ENCODE measurements at regions not wholly inside any gene's neighbourhood (a gene's known extent, or its start where the extent isn't known, plus 50 kb on each side); places are given as distances from the start of the nearest gene placed in this dataset.
"Not testable (repeated sequence)": the region's sequence is repeated elsewhere in the genome, so short reads cannot be mapped to it uniquely, and the experiment has no call there.

DNA sequence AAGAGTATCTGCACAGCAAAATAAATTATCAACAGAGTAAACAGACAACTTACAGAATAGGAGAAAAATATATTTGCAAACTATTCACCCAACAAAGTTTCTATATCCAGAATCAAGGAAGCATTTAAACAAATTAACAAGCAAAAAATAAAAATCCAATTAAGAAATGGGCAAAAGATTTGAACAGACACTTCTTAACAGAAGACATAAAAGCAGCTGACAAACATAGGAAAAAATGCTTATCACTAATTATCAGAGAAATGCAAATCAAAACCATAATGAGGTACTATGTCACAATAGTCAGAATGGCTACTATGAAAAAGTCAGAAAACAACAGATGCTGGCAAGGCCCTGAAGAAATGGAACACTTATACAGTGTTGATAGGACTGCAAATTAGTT lies 434.2 kb upstream of the ADGRB3 start:
- no peaks in the 10 kb centered on the region for H3K27me3 Mint-ChIP-seq (ENCODE audit: low read depth)
- no peaks in the 10 kb centered on the region for H3K4me1 Mint-ChIP-seq (ENCODE audit: low read depth)
- H3K27ac Mint-ChIP-seq = no peak overlapping the region
- intact Hi-C loops (cut with micrococcal nuclease) = no loop called here
- H3K9me3 Mint-ChIP-seq = peaks cover 9% of the 10 kb centered on the region
- no peak overlapping the region for H3K4me3 Mint-ChIP-seq (ENCODE audit: low read depth)
- H3K36me3 Mint-ChIP-seq (ENCODE audit: low read depth) = no peaks in the 10 kb centered on the region
- DNase-seq (ENCODE audit: low spot score) = no peak

- intact Hi-C loops (cut with micrococcal nuclease) = no loop called here
- Mint-ChIP-seq H3K27me3 (ENCODE audit: low read depth) (no peaks in the 10 kb centered on the region), H3K9me3 (peaks cover 6% of the 10 kb centered on the region), H3K4me3 (ENCODE audit: low read depth) (no peak overlapping the region), H3K36me3 (ENCODE audit: low read depth) (no peaks in the 10 kb centered on the region), H3K4me1 (ENCODE audit: low read depth) (no peaks in the 10 kb centered on the region), H3K27ac (no peak overlapping the region)
- DNase-seq (ENCODE audit: low spot score) = no peak
These were observed 437.7 kb upstream of the ADGRB3 start for GRCh38 chr6:68197356-68197755.

- H3K36me3 Mint-ChIP-seq (ENCODE audit: low read depth) = no peaks in the 10 kb centered on the region
- peaks cover 6% of the 10 kb centered on the region for H3K9me3 Mint-ChIP-seq
- H3K27ac Mint-ChIP-seq = no peak overlapping the region
- no peaks in the 10 kb centered on the region for H3K27me3 Mint-ChIP-seq (ENCODE audit: low read depth)
- no peaks in the 10 kb centered on the region for H3K4me1 Mint-ChIP-seq (ENCODE audit: low read depth)
- intact Hi-C loops (cut with micrococcal nuclease) = no loop called here
- no peak overlapping the region for H3K4me3 Mint-ChIP-seq (ENCODE audit: low read depth)
- no peak for DNase-seq (ENCODE audit: low spot score)
These were observed 438.4 kb upstream of the ADGRB3 start for GRCh38 chr6:68196645-68197044.

- H3K4me1 Mint-ChIP-seq (ENCODE audit: low read depth); H3K27ac Mint-ChIP-seq; H3K9me3 Mint-ChIP-seq; H3K27me3 Mint-ChIP-seq (ENCODE audit: low read depth); H3K36me3 Mint-ChIP-seq (ENCODE audit: low read depth); DNase-seq (ENCODE audit: low spot score); intact Hi-C loops (cut with micrococcal nuclease); H3K4me3 Mint-ChIP-seq (ENCODE audit: low read depth): not testable (repeated sequence)
These were observed 439.3 kb upstream of the ADGRB3 start for GRCh38 chr6:68195753-68196152.

- Mint-ChIP-seq H3K4me1 (ENCODE audit: low read depth) (no peaks in the 10 kb centered on the region), H3K4me3 (ENCODE audit: low read depth) (no peak overlapping the region), H3K27me3 (ENCODE audit: low read depth) (no peaks in the 10 kb centered on the region), H3K9me3 (peaks cover 6% of the 10 kb centered on the region), H3K27ac (no peak overlapping the region), H3K36me3 (ENCODE audit: low read depth) (no peaks in the 10 kb centered on the region)
- no peak for DNase-seq (ENCODE audit: low spot score)
- intact Hi-C loops (cut with micrococcal nuclease) = no loop called here
These were observed 440.1 kb upstream of the ADGRB3 start for GRCh38 chr6:68194846-68195478.

GRCh38 chr6:68192988-68193387 lies 442.1 kb upstream of the ADGRB3 start:
- Mint-ChIP-seq H3K27me3 (ENCODE audit: low read depth) (no peaks in the 10 kb centered on the region), H3K27ac (no peak overlapping the region), H3K9me3 (no peaks in the 10 kb centered on the region), H3K4me3 (ENCODE audit: low read depth) (no peak overlapping the region), H3K4me1 (ENCODE audit: low read depth) (no peaks in the 10 kb centered on the region), H3K36me3 (ENCODE audit: low read depth) (no peaks in the 10 kb centered on the region)
- DNase-seq (ENCODE audit: low spot score) = no peak
- intact Hi-C loops (cut with micrococcal nuclease) = no loop called here

- Mint-ChIP-seq H3K4me1 (ENCODE audit: low read depth) (no peaks in the 10 kb centered on the region), H3K27me3 (ENCODE audit: low read depth) (no peaks in the 10 kb centered on the region), H3K4me3 (ENCODE audit: low read depth) (no peak overlapping the region), H3K9me3 (no peaks in the 10 kb centered on the region), H3K36me3 (ENCODE audit: low read depth) (no peaks in the 10 kb centered on the region), H3K27ac (no peak overlapping the region)
- intact Hi-C loops (cut with micrococcal nuclease) = no loop called here
- DNase-seq (ENCODE audit: low spot score) = no peak
These were observed 445.8 kb upstream of the ADGRB3 start for GRCh38 chr6:68189217-68189815.

GRCh38 chr6:68186870-68187269 lies 448.2 kb upstream of the ADGRB3 start:
- no peaks in the 10 kb centered on the region for H3K27me3 Mint-ChIP-seq (ENCODE audit: low read depth)
- intact Hi-C loops (cut with micrococcal nuclease) = no loop called here

GRCh38 chr6:68182386-68182785 lies 452.7 kb upstream of the ADGRB3 start:
- intact Hi-C loops (cut with micrococcal nuclease) = no loop called here
- H3K27ac Mint-ChIP-seq = no peak overlapping the region
- H3K4me3 Mint-ChIP-seq (ENCODE audit: low read depth) = no peak overlapping the region
- H3K36me3 Mint-ChIP-seq (ENCODE audit: low read depth) = no peaks in the 10 kb centered on the region
- peaks cover 11% of the 10 kb centered on the region for H3K9me3 Mint-ChIP-seq
- DNase-seq (ENCODE audit: low spot score) = no peak
- H3K27me3 Mint-ChIP-seq (ENCODE audit: low read depth) = no peaks in the 10 kb centered on the region
- H3K4me1 Mint-ChIP-seq (ENCODE audit: low read depth) = no peaks in the 10 kb centered on the region

More at GRCh38 chr6:68186870-68187269, 448.2 kb upstream of the ADGRB3 start:
- DNase-seq (ENCODE audit: low spot score) = no peak
- no peaks in the 10 kb centered on the region for H3K4me1 Mint-ChIP-seq (ENCODE audit: low read depth)
- no peaks in the 10 kb centered on the region for H3K36me3 Mint-ChIP-seq (ENCODE audit: low read depth)
- no peak overlapping the region for H3K4me3 Mint-ChIP-seq (ENCODE audit: low read depth)
- no peak overlapping the region for H3K27ac Mint-ChIP-seq
- no peaks in the 10 kb centered on the region for H3K9me3 Mint-ChIP-seq

GRCh38 chr6:68181027-68181426 lies 454.1 kb upstream of the ADGRB3 start:
- peaks cover 11% of the 10 kb centered on the region for H3K9me3 Mint-ChIP-seq
- intact Hi-C loops (cut with micrococcal nuclease); H3K36me3 Mint-ChIP-seq (ENCODE audit: low read depth); DNase-seq (ENCODE audit: low spot score); H3K4me1 Mint-ChIP-seq (ENCODE audit: low read depth); H3K27me3 Mint-ChIP-seq (ENCODE audit: low read depth); H3K27ac Mint-ChIP-seq; H3K4me3 Mint-ChIP-seq (ENCODE audit: low read depth): not testable (repeated sequence)

- DNase-seq (ENCODE audit: low spot score) = no peak
- H3K4me1 Mint-ChIP-seq (ENCODE audit: low read depth) = no peaks in the 10 kb centered on the region
- no peak overlapping the region for H3K4me3 Mint-ChIP-seq (ENCODE audit: low read depth)
- intact Hi-C loops (cut with micrococcal nuclease) = no loop called here
- H3K9me3 Mint-ChIP-seq = peaks cover 17% of the 10 kb centered on the region
- H3K27ac Mint-ChIP-seq = no peak overlapping the region
- H3K36me3 Mint-ChIP-seq (ENCODE audit: low read depth) = no peaks in the 10 kb centered on the region
- H3K27me3 Mint-ChIP-seq (ENCODE audit: low read depth) = no peaks in the 10 kb centered on the region
These were observed 461.5 kb upstream of the ADGRB3 start for GRCh38 chr6:68173616-68174015.

DNA sequence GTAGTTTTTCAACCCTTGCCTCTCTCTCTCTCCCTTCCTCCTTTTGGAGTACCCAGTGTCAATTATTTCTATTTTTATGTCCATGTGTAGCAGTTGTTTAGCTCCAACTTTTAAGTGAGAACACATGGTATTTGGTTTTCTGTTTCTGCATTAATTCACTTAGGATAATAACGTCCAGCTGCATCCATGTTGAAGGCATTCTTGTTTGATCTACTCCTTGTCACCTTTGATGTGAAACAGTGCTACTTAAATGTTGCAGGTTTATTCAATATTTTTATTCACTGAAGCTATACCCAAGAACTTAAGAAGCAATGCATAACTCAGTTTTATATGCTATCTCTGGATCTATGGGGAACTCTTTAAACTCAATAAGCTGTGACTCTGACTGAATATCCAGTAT lies 465.2 kb upstream of the ADGRB3 start:
- H3K27ac Mint-ChIP-seq = no peak overlapping the region
- no peaks in the 10 kb centered on the region for H3K27me3 Mint-ChIP-seq (ENCODE audit: low read depth)
- H3K9me3 Mint-ChIP-seq = peaks cover 12% of the 10 kb centered on the region
- H3K36me3 Mint-ChIP-seq (ENCODE audit: low read depth) = no peaks in the 10 kb centered on the region
- H3K4me1 Mint-ChIP-seq (ENCODE audit: low read depth) = no peaks in the 10 kb centered on the region
- intact Hi-C loops (cut with micrococcal nuclease) = no loop called here
- no peak overlapping the region for H3K4me3 Mint-ChIP-seq (ENCODE audit: low read depth)
- no peak for DNase-seq (ENCODE audit: low spot score)

GRCh38 chr6:68167604-68168003 lies 467.5 kb upstream of the ADGRB3 start:
- intact Hi-C loops (cut with micrococcal nuclease) = no loop called here
- H3K9me3 Mint-ChIP-seq = peaks cover 8% of the 10 kb centered on the region
- no peak overlapping the region for H3K27ac Mint-ChIP-seq
- H3K4me3 Mint-ChIP-seq (ENCODE audit: low read depth) = no peak overlapping the region
- H3K4me1 Mint-ChIP-seq (ENCODE audit: low read depth) = no peaks in the 10 kb centered on the region
- no peaks in the 10 kb centered on the region for H3K36me3 Mint-ChIP-seq (ENCODE audit: low read depth)
- H3K27me3 Mint-ChIP-seq (ENCODE audit: low read depth) = no peaks in the 10 kb centered on the region
- DNase-seq (ENCODE audit: low spot score) = no peak

GRCh38 chr6:68160812-68161211 lies 474.3 kb upstream of the ADGRB3 start:
- H3K27me3 Mint-ChIP-seq (ENCODE audit: low read depth); H3K36me3 Mint-ChIP-seq (ENCODE audit: low read depth); H3K27ac Mint-ChIP-seq; H3K4me1 Mint-ChIP-seq (ENCODE audit: low read depth); DNase-seq (ENCODE audit: low spot score); intact Hi-C loops (cut with micrococcal nuclease); H3K4me3 Mint-ChIP-seq (ENCODE audit: low read depth): not testable (repeated sequence)
- H3K9me3 Mint-ChIP-seq = peaks cover 13% of the 10 kb centered on the region
